Osteocyte (in vitro differentiated cells): ENCODE measurements at regions not wholly inside any gene's neighbourhood (a gene's known extent, or its start where the extent isn't known, plus 50 kb on each side); places are given as distances from the start of the nearest gene placed in this dataset.
"Not testable (repeated sequence)": the region's sequence is repeated elsewhere in the genome, so short reads cannot be mapped to it uniquely, and the experiment has no call there.

Experiments used
- DNase-seq: peaks from one replicate; pipeline ENCODE4 v3.0.0; 2021; ENCODE audit warnings: mixed read lengths; ENCODE audit not compliant: unreplicated experiment; ENCODE audit errors: extremely low spot score
- H3K27ac Mint-ChIP-seq: one replicate; pipeline ENCODE4 v1.8.0; 2021; ENCODE audit warnings: mild to moderate bottlenecking, mixed read lengths; ENCODE audit not compliant: unreplicated experiment
- H3K27me3 Mint-ChIP-seq: one replicate; pipeline ENCODE4 v1.8.0; 2021; ENCODE audit warnings: mixed read lengths; ENCODE audit not compliant: unreplicated experiment
- H3K36me3 Mint-ChIP-seq: one replicate; pipeline ENCODE4 v1.8.0; 2021; ENCODE audit warnings: mixed read lengths; ENCODE audit not compliant: unreplicated experiment
- H3K4me1 Mint-ChIP-seq: one replicate; pipeline ENCODE4 v1.8.0; 2021; ENCODE audit warnings: mixed read lengths; ENCODE audit not compliant: unreplicated experiment
- H3K4me3 Mint-ChIP-seq: one replicate; pipeline ENCODE4 v1.8.0; 2021; ENCODE audit warnings: mild to moderate bottlenecking, moderate library complexity, mixed read lengths; ENCODE audit not compliant: unreplicated experiment
- H3K9me3 Mint-ChIP-seq: one replicate; pipeline ENCODE4 v1.8.0; 2021; ENCODE audit warnings: mixed read lengths; ENCODE audit not compliant: unreplicated experiment
- CTCF ChIP-seq: fragments of 200-600 bp; sonication (generic); IDR thresholded peaks from 2 replicates; pipeline ENCODE4 v1.5.0; 2021; ENCODE audit warnings: antibody characterized with exemption, mild to moderate bottlenecking, moderate library complexity

- Mint-ChIP-seq H3K4me1 (no peaks in the 10 kb centered on the region), H3K4me3 (no peak overlapping the region), H3K9me3 (no peaks in the 10 kb centered on the region), H3K27ac (no peak overlapping the region), H3K27me3 (no peaks in the 10 kb centered on the region), H3K36me3 (no peaks in the 10 kb centered on the region)
- TF ChIP-seq CTCF: no peak
- DNase-seq: no peak
Observed at GRCh38 chr2:114127372-114127771, 237.5 kb downstream of the ACTR3 start.

- Mint-ChIP-seq H3K36me3 (no peaks in the 10 kb centered on the region), H3K27me3 (no peaks in the 10 kb centered on the region), H3K4me3 (no peak overlapping the region), H3K27ac (no peak overlapping the region), H3K9me3 (no peaks in the 10 kb centered on the region), H3K4me1 (no peaks in the 10 kb centered on the region)
- no peak for DNase-seq
- no peak for TF ChIP-seq CTCF
Observed at GRCh38 chr2:114128263-114128662, 238.4 kb downstream of the ACTR3 start.

- Mint-ChIP-seq H3K27me3 (no peaks in the 10 kb centered on the region), H3K4me1 (no peaks in the 10 kb centered on the region), H3K4me3 (no peak overlapping the region), H3K36me3 (no peaks in the 10 kb centered on the region), H3K9me3 (no peaks in the 10 kb centered on the region), H3K27ac (no peak overlapping the region)
- DNase-seq: no peak
- TF ChIP-seq CTCF: no peak
Observed at GRCh38 chr2:114128725-114129124, 238.8 kb downstream of the ACTR3 start.

DNA sequence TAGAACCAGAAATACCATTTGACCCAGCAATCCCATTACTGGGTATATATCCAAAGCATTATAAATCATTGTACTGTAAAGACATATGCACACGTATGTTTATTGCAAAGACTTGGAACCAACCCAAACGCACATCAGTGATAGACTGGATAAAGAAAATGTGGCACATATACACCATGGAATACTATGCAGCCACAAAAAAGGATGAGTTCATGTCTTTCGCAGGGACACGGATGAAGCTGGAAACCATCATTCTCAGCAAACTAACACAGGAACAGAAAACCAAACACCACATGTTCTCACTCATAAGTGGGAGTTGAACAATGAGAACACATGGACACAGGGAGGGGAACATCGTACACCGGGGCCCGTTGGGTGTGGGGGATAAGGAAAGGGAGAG, 242.2 kb downstream of the ACTR3 start:
- not testable (repeated sequence) for DNase-seq, H3K27ac Mint-ChIP-seq, H3K9me3 Mint-ChIP-seq, H3K36me3 Mint-ChIP-seq, H3K4me1 Mint-ChIP-seq, H3K27me3 Mint-ChIP-seq, H3K4me3 Mint-ChIP-seq

DNA sequence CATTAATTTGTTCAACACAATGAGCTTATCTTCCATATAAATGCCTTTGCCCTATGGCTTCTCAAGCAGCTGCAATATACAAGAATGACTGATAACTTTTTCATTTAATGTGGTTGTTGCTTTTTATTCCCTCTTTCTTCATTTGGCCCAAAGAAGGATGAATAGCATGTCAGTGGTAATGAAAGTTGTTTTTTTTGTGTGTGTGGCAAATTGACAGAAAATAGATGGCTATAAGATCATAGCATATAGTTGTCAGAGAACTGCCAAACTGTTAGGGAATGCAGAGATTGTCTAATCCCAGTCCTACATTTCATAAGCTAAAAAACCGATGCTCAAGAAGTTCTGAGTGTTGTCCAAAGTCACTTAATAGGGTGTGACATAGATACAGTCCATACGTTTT, 244.3 kb downstream of the ACTR3 start:
- no peaks in the 10 kb centered on the region for H3K4me1 Mint-ChIP-seq
- H3K9me3 Mint-ChIP-seq: no peaks in the 10 kb centered on the region
- no peak overlapping the region for H3K27ac Mint-ChIP-seq
- H3K27me3 Mint-ChIP-seq: no peaks in the 10 kb centered on the region
- no peak for DNase-seq
- H3K4me3 Mint-ChIP-seq: no peak overlapping the region
- TF ChIP-seq CTCF: no peak
- no peaks in the 10 kb centered on the region for H3K36me3 Mint-ChIP-seq

- TF ChIP-seq CTCF: no peak
- no peaks in the 10 kb centered on the region for H3K4me1 Mint-ChIP-seq
- no peaks in the 10 kb centered on the region for H3K27me3 Mint-ChIP-seq
- H3K27ac Mint-ChIP-seq: no peak overlapping the region
- no peak overlapping the region for H3K4me3 Mint-ChIP-seq
- no peaks in the 10 kb centered on the region for H3K36me3 Mint-ChIP-seq
- no peaks in the 10 kb centered on the region for H3K9me3 Mint-ChIP-seq
- DNase-seq: no peak
Observed at GRCh38 chr2:114139542-114139941, 249.7 kb downstream of the ACTR3 start.
